ENCODE measurements at regions not wholly inside any gene's neighbourhood (a gene's known extent, or its start where the extent isn't known, plus 50 kb on each side); places are given as distances from the start of the nearest gene placed in this dataset.

DNA sequence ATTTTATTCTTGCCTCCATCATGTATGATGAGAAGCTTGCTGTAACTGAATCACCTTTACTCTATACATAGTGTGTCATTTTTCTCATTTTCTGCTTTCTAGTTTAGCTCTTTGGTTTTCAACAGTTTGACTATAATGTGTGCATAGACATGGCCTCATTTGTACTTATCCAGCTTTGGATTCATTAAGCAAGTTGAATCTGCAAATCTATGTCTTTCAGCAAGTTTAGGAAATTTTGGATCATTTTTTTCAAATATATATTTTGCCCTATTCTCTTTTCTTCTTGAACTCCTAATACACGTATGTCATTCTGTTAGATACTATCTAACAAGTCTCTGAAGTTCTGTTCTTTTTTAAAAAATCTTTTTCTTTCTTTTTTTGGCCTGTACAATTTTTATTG lies 57.8 kb downstream of the PRLHR start:
- DNase-seq: no peak

DNA sequence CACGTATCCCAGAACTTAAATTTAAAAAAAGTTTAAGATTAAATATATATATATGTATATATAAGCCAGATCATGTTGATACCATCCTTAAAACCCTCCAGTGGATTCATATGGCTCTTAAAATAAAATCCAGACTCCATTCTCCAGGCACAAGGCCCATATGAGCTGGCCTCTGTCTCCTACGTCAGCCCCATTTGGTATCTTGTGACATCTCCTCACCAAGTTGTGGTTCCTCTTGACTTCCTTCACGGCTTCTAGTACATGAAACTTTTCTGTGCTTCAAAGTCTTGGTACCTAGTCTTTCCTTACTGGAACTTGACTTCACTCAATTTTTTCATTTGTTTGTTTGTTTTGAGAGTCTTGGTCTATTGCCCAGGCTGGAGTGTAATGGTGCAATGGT lies 61.3 kb downstream of the PRLHR start:
- no peak for DNase-seq

DNA sequence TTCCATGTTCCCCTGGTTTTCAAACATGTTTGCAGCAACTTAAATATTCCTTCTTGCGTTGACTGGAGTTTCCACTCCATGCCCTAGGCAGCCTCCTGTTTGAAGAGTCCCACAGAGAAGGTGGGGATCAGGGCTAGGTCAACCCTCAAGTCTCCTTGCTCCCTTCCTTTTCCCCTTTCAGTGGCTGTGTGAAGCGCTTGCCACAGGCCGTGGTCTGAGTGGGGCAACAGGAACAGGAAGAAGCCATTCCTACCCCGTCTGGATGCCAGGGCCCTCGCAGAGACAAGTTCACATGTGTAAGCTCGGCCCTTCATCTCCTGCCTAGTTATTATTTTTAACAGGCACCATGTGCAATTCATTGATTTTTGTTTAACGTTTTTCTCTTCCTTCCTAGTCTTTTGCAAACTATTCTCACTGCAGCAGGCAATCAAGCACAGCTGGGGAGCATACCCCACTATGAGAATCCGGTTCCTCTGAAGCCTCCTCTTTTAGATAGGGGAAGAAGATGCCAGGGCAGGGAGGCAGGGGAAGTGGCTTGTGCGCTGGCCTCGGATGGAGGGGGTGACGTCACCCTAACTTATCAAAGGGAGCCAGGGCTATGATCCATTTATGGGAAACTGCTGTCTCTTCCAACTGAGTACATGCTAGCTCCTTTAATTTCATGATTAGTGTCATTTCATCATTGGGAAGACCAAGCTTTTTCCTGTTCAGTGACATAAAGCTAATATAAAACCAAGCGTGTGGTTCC lies 64.2 kb downstream of the PRLHR start:
- DNase-seq: no peak

DNA sequence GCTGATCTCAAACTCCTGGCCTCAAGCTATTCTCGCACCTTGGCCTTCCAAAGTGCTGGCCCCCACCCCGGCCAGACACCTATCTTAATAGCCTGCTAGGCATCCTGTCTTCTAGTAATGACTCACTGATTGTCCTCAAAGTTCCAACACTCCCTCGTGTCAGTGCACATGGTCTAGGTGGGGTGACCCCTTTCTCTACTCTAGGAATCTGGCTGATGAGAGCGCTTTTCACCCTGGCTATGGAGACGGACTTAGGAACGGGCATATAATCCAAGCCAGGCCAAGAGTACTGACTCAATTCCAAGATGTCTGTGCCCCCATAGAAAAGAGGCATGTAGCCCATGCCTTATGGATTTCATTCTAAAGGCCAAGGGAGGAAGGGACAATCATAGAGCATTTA lies 67.0 kb downstream of the PRLHR start:
- no peak for DNase-seq

DNA sequence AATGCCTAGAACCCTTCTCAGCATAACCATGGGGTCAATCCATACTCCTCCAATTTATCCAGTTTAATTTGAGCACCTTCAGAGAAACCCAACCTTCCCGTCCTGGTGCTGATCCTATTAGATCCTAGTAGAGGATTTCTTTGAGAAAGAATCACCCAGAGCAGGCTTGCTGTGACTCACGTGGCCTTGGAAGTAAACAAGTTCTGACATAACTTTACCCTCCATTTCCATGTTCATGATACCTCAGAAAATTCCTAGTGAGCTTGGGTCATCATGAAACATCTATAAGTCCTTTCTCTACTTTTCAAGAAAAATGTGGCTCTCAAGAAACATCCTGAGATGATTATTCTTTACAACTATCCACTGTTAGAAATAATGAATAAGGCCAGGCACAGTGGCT lies 71.7 kb downstream of the PRLHR start:
- no peak for DNase-seq

DNA sequence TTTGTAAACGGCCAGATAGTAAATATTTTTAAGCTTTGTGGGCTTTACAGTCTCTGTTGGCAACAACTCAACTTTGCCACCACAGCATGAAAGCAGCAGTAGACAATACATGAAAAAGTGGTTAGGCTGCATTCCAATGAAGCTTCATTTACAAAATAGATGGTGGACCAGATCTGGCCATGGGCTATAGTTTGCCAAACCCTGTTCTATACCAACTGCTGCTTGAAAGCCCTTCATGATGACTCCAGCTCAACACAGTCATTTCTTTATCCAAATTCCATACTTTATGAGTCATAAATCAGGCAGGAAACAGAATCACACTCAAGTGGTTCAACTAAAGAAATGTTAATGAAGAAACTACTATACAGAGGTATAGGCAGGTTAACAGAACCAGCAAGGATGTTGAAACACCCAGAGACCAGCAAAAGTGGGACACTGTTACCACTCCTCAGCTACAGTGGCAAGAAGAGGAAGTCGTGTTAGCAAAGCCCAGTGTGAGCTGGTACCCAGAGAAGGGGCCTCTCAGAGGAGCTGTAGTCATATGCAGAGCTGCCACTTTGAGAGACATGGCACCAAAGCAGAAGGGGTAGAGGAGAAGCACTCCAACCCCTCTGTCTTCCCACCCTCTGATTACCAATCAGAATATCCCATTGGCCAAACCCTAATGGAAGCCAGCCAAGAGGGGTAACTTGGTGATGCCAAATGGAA lies 72.5 kb downstream of the PRLHR start:
- no peak for DNase-seq

DNA sequence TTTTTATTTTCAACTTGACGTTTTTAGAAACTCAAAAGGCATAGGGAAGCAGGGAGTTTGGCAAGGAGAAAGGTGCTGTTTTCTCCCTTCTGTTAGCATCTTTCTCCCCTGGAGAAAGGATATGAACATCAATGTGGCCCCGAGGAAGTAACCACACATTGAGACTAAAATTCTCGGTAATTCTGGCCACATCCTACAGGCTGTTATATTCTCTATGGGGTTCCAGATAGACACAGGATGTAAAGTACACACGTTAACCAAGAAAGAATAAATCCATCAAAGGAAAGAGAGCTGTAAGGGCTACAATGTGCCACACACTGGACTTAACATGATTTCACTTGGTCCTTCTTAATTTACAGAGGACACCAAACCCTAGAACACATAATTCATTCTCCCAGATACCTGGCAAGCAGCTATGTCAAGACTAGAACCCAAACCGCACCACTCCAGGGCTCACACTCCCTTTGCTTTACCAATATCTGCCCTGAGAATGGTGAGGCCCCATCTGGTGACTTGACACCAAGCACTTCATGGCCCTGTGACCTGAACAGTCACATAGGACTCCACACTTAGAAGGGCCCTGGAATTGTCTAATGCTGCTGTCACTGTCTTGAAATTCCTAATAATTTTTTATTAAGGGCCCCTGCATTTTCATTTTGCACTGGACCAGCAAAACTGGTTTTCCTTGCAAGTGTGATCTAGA lies 73.9 kb downstream of the PRLHR start:
- no peak for DNase-seq

DNA sequence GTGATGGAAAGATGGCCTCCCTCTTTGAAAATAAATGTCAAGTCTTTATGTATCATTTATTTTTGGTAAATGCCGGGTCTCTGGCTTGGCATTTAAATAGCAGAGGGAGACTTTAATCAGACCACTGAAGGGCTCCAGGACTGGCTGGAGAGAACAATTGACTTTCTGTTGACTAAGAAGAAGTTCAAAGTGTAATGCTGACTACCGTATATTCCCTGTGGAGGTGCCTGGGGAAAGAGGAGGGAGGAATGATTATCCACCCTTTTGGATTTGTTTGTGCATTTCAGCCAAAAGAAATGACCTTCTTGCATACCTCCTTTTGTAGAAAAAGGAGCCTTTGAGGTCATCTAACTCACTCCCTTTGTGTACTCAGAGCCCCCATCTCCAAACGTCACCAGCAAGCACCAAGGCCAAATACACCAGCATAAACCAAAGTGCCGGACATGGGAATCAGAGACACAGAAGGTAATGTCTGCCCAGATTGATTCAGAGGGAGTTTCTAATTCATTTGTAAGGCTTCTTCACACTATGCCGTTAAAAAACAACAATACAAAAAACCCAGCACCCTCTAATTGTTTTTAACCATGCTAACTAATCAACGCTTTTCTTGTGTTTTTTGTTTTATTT lies 75.2 kb downstream of the PRLHR start:
- no peak for DNase-seq

DNA sequence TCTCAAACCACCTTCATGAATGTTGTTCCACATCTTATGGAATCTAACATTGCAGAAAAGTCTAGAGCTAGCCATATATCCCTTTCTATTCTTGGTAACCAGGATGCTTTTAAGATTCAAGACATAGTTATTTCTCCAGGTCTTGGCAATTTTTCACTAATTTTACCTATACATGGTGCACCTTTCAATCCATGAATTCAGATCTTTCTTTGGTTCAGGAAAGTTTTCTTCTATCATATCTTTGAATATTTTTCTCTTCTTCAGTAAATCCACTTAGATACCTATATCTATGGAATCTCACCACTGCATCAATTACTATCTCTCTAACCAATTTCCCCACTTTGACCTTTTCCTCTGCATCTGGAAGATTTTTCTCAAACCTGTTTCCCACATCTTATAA lies 77.4 kb downstream of the PRLHR start:
- DNase-seq: no peak

DNA sequence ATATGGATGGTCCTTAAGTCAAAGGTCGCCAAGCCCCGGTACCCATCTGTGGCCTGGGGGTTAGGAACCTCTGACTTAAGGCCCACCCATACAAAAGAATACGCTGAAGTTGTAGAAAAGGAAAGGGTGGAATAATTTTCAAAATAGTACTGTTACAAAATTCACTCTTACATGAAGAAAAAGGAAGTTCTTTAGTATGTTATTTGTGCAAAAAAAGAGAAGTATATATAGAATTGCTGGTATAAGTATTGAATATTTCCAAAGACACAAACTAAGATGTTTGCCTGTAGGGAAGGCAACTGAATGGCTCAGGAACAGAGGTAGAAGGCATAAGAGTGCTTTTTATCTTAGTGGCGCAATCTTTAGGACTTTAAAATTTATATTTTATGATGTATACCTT lies 78.7 kb downstream of the PRLHR start:
- no peak for DNase-seq

DNA sequence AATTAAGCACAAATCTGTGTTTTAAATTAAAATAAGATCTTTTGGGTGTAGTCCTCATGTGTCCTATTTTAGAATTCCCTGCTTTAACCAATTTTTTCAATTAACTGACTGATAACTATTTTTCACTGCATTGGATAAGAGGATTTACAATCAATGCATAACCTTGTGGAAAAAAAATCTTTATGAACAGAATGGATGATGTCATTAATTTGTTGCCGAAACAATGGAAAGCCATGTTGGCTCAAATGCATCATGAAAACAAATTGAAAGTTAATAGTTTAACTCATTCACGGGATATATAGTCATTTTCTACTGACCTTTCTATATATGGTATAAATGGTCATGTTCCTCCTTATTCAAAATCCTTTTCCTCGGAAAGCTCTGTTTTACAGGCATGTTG lies 82.3 kb downstream of the PRLHR start:
- no peak for DNase-seq

DNA sequence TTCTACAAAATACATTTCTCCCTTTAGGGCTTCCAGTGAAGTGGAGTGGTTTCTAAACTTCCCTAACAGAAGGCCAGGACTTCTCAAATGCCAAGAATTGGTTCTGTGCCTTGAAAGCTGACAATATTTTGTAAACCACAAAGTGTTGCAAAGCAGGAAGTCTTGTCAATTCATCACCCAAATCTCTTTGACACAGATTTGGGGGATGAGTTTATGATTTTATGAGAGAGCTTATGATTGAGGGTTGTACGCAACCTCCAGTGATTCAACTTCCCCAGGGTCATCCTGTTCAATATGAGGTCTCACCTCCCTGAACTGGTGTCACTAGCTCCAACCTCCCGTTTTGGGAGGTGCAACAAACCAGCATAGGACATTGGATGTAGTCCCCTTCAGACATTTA lies 83.7 kb downstream of the PRLHR start:
- no peak for DNase-seq

DNA sequence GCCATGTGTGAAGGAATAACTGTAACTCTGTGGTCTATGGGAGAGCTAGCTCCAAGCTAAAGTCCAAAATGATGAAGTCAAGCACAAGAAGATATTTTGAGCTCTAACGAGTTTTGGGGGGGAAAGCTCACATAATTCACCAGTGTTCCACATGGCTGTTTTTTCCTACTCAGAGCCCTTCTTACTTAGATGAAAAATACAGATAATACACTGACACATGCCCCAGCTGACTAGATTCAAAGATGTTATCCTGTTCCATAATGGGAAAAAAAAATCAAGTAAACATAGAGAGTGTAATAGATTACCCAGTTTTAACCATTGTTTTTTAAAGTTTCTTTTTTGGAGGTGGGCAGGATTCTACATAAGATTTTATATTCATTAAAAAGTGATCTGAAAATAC lies 86.6 kb downstream of the PRLHR start:
- DNase-seq: no peak

DNA sequence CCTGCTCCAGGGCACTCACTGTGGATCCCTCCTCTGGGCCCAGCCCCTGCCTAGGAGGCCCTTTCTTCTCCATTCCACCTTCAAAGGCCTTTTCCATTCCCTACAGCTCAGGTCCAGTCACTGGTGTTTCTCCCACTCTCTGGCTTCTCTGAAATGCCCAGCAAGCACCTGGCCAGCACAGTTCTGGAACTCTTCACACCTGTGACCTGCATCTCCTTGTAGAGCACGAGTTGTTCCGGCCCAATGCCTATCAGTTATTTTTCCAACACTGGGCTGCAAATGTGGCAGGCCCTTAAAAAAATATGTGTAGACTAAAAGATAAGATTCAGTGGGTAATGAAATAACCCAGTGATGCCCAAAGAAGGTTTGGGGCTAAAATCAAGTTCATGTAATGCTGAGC lies 87.1 kb downstream of the PRLHR start:
- no peak for DNase-seq

DNA sequence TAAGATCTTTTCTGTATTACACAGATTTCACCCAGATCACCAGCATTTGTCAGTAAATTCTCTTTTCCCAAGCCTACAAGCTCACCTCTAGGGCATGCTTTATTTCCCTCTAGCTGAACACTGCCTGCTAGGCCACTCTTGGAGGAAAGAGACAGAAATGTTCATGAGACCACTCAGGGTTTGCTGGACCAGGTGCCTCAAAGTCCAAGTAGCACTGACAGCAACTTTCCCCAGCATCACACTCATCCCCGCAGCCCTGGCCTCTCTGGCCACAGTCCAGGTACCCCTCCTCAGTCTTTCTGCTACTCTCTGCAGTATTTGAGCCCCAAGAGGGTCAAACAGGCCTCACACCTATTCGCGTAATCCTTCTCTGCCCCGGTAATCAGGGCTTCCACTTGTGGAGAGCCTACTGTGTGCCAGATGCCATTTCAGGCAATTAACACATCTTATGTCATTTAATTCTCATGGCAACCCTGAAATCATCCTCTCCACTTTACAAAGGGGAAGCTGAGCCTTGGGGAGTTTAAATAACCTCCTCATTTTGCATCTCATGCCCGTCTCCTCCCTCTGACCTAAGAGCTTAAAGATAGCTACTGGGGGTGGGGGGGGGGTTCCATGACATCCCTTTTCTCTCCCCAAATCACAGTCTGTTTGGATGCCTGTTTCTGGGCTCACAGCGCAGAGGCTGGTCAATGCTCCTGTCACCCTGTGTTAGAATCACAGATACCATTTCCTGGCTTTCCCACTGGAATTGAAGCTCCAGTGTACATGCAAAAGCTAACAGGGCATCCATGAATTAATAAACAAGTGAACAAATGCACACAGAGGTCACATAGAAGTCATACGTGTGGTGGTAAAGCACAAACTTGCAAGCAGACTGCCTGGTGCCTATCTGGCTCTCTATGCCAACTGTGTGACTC lies 88.5 kb downstream of the PRLHR start:
- DNase-seq: no peak

DNA sequence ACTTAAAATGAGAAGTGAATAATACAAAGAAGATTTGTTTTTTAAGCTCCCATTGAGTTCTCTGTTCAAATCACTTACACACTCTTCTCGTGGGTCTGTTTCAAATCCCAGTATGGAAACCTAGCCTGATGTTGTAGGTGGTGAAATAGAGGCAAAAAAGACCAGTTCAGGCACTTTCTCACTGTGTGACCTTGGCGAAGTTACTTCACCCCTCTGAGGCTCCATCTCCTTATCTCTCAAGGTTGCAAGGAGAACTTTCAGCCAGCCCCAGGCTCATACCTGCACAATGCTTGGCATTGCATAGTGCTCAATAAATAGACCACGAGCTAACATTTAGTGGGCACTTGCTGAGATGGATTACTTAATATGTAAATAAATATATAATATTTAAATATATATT lies 90.1 kb downstream of the PRLHR start:
- no peak for DNase-seq

DNA sequence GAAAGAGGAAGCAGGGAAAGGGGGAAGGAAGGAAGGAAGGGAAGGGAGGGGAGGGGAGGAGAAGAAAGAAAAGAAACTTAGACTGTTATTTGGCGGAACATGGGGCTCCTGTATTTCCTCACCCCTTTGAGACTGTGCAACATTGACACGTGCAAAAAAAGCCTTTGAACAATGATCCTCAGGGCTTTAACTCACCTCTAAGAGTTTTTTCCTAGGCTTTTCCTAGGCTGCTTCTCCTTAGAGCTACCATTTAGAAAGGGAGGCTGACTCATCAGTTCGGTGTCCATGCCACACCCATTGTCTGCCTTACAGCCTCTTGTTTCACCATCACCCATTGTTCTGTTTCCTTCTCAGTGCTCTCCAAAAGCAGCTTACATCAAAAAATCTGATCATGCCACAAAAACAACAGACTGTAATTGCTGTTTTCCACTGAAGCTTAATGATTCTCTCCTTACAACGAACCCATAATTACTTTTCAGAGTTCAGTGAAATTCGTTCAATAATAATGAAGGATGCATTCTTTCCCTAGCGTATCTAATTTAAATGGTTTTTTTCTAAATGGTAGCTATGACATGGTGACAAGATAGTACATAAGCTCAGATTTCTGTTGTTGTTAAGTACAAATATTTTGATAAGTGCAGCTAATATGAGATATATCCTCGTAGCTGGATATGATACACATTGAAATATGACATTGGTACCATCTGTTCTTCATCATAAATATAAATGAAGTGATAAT lies 90.8 kb downstream of the PRLHR start:
- no peak for DNase-seq

DNA sequence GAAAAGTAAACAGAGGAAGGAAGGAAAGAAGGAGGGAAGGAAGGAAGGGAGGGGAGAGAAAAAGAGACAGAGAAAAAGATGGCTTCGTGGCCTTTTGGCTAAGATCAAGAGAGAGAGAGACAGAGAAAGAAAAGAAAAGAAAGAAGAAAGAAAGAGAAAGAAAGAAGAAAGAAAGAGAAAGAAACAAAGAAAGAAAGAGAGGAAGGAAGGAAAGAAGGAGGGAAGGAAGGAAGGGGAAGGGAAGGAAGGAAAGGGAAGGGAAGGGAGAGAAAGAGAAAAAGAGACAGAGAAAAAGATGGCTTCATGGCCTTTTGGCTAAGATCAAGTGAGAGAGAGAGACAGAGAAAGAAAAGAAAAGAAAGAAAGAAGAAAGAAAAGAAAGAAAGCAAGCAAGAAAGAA lies 91.4 kb downstream of the PRLHR start:
- DNase-seq: no peak

DNA sequence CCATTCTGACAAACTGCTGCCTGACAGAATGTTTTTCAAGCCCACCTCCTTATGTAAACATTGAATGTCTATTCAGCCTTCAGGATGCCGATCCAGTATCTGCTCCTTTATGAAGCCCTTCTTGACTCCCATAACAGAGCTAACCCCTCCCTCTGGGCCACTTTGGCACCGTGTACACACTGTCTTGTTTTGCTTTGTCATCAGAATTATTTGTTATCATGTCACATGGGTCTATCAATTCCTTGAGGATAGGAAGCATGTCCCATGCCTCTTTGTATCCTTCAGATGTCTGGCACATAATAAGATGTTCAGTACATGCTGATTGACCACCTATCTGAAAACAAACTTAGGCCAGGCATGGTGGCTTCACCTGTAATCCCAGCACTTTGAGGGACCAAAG lies 92.3 kb downstream of the PRLHR start:
- no peak for DNase-seq

DNA sequence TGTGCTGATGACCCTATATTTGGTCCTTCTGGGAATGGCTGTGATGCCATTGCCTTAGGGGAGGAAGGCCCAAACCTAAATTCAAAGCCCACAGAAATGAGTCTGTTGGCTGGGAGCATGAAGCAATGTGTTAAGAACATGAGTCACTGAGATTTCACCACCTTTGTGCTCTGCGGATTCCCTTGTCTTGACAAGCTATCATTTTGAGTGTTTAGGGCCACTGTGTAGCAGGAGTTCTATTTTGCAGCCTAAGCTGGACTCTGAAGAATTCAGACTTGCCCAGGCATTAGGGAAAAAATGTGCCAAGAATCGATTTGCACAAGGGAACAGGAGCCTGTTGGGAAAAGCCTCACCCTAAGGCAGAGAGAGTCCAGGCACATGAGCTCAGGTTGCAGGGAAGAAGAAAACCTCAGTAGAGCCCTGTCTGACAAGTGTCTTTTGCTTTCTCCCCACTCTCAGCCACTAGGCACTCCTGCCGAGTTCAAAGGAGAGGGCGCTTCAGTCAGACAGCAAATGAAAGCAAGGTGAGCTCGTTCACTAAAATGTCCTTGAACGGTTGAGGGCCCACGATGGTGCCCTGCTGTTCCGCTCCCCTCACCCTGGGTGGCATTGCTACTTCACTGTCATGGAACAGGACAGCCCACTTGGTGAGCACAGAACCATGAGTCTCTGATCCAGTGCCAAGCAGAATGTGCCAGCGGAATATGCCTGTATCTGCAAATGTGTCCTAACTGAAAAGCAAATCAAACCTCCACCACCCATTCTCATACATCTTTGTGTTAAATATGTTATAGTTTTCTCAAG lies 93.6 kb downstream of the PRLHR start:
- no peak for DNase-seq

DNA sequence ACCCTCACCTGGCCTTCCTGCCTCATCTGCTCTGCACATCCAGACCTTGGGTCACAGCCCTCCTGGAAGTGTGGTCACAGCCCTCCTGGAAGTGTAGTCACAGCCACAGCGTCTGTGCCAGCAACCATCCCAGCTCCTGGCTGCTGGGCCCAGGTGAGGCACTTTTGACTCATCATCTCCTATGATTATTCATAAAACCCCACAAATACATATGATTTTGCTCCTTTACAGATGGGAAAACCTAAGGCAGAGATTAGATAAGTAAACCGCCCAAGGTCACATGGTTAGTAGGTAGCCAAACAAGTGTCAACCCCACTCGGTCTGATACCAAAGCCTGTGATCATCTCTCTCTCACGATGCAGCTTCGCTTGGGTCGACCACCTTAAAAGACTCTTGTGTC lies 94.3 kb downstream of the PRLHR start:
- no peak for DNase-seq
